OCI-LY7 (cell line): ENCODE measurements at regions not wholly inside any gene's neighbourhood (a gene's known extent, or its start where the extent isn't known, plus 50 kb on each side); places are given as distances from the start of the nearest gene placed in this dataset.

ENCODE experiments used
- BruUV-seq: library from RNA; stranded (reverse); fragments of 400-500 nt; replicated peaks from 2 replicates; lab custom pipeline; 2021; lab: Mats Ljungman, UMichigan
- CTCF ChIA-PET: fragments of 300-600 bp; sonication (Branson Sonifier 250); formaldehyde crosslinking; loops from one replicate; lab custom pipeline; 2022; ENCODE audit warnings: antibody characterized with exemption; ENCODE audit not compliant: unreplicated experiment; lab: Charles Lee
- POLR2A ChIA-PET: fragments of 300-600 bp; sonication (Branson Sonifier 250); formaldehyde crosslinking; loops from one replicate; lab custom pipeline; 2022; ENCODE audit warnings: antibody characterized with exemption; lab: Charles Lee
- DNase-seq: peaks from one replicate; pipeline ENCODE4 v3.0.0-alpha.2; 2015; ENCODE audit warnings: low spot score
- H2AFZ ChIP-seq: fragments of 200-600 bp; sonication (generic), shearing (Covaris generic); 2 replicates; pipeline ENCODE4 v1.6.1; 2014; ENCODE audit warnings: mild to moderate bottlenecking, antibody characterized with exemption, low read length, moderate library complexity
- H3K27ac ChIP-seq: fragments of 200-600 bp; sonication (generic); 2 replicates; pipeline ENCODE4 v1.5.1; 2014; ENCODE audit warnings: mixed run types, low read depth, mild to moderate bottlenecking, moderate library complexity, low read length, inconsistent platforms; ENCODE audit not compliant: poor library complexity, severe bottlenecking
- H3K36me3 ChIP-seq: fragments of 200-600 bp; sonication (generic); 2 replicates; pipeline ENCODE4 v1.6.1; 2014; ENCODE audit warnings: mild to moderate bottlenecking, antibody characterized with exemption, low read length, moderate library complexity, mixed read lengths; ENCODE audit not compliant: insufficient read depth
- H3K4me1 ChIP-seq: fragments of 200-600 bp; sonication (generic); 2 replicates; pipeline ENCODE4 v1.5.1; 2014; ENCODE audit warnings: mild to moderate bottlenecking, low read length; ENCODE audit not compliant: insufficient read depth, poor library complexity, severe bottlenecking
- H3K4me2 ChIP-seq: fragments of 200-600 bp; sonication (generic); 2 replicates; pipeline ENCODE4 v1.6.1; 2014; ENCODE audit warnings: mild to moderate bottlenecking, low read length
- H3K4me3 ChIP-seq: fragments of 200-600 bp; sonication (generic); 2 replicates; pipeline ENCODE4 v1.5.1; 2014; ENCODE audit warnings: mild to moderate bottlenecking, low read depth, low read length; ENCODE audit not compliant: poor library complexity, severe bottlenecking
- H3K79me2 ChIP-seq: fragments of 200-600 bp; sonication (generic); 2 replicates; pipeline ENCODE4 v1.6.1; 2016; ENCODE audit warnings: low read depth, mild to moderate bottlenecking, low read length, moderate library complexity, mixed read lengths; ENCODE audit not compliant: insufficient read depth
- H3K9me2 ChIP-seq: fragments of 200-600 bp; sonication (generic); 2 replicates; pipeline ENCODE4 v1.6.1; 2016; ENCODE audit warnings: mild to moderate bottlenecking, low read length, mixed read lengths; ENCODE audit not compliant: insufficient read depth
- H3K9me3 ChIP-seq: fragments of 200-600 bp; sonication (generic); 2 replicates; pipeline ENCODE4 v1.6.1; 2014; ENCODE audit warnings: mild to moderate bottlenecking, mixed run types, low read length, mixed read lengths
- H4K20me1 ChIP-seq: fragments of 200-600 bp; sonication (generic); 2 replicates; pipeline ENCODE4 v1.6.1; 2014; ENCODE audit warnings: mild to moderate bottlenecking, antibody characterized with exemption, low read length, moderate library complexity, mixed read lengths; ENCODE audit not compliant: insufficient read depth
- CTCF ChIP-seq: fragments of 200-600 bp; sonication (generic); conservative IDR thresholded peaks from 2 replicates; pipeline ENCODE4 v1.5.1; 2014; ENCODE audit warnings: mild to moderate bottlenecking, antibody characterized with exemption, low read length, moderate library complexity, mixed read lengths
- EZH2phosphoT487 ChIP-seq: fragments of 200-600 bp; sonication (generic); IDR thresholded peaks from 2 replicates; pipeline ENCODE4 v1.6.1; 2018; ENCODE audit warnings: low read depth, borderline replicate concordance, mild to moderate bottlenecking, mixed run types, antibody characterized with exemption, low read length, moderate library complexity, mixed read lengths
- intact Hi-C: fragments of 100-400 bp; cut with micrococcal nuclease; formaldehyde crosslinking; loops from one replicate; pipeline ENCODE4 v1.10.0; 2022; ENCODE audit not compliant: unreplicated experiment

DNA sequence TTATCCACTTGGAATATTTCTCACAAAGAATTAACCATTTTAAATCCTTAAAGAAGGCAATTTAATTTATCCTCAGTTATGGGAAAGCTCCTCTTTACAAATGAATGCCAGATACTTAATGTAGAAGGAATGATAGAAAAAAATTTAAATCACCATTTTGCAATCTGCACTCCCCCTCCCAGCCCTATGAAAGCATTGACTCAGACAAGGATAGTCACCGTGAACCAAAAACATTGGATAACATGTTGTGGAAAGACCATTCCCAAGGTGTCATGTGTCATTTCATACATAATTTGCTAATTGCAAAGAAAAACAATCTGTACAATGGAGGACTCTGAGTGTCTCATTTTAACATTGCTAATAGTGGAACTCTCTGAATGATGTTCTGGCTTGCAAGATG is 421.0 kb downstream of the TXNL1 start:
- no peak overlapping the region for H2AFZ ChIP-seq
- no peaks in the 10 kb centered on the region for H3K36me3 ChIP-seq
- H3K79me2 ChIP-seq: no peaks in the 10 kb centered on the region
- no peak overlapping the region for H3K4me3 ChIP-seq
- no peak overlapping the region for H3K27ac ChIP-seq
- BruUV-seq: no TSS peak
- DNase-seq: no peak
- no peaks in the 10 kb centered on the region for H3K4me1 ChIP-seq
- TF ChIP-seq CTCF: no peak
- TF ChIP-seq EZH2phosphoT487: no peak
- intact Hi-C loops: no loop called here
- no peaks in the 10 kb centered on the region for H3K9me2 ChIP-seq
- H3K9me3 ChIP-seq: no peaks in the 10 kb centered on the region
- ChIA-PET POLR2A (no interaction called here), CTCF (no interaction called here)
- no peaks in the 10 kb centered on the region for H4K20me1 ChIP-seq
- no peak overlapping the region for H3K4me2 ChIP-seq

GRCh38 chr18:56214706-56215105 is 423.7 kb downstream of the TXNL1 start:
- Histone ChIP-seq H3K79me2 (no peaks in the 10 kb centered on the region), H2AFZ (no peak overlapping the region), H3K9me2 (no peaks in the 10 kb centered on the region), H4K20me1 (no peaks in the 10 kb centered on the region), H3K4me3 (no peak overlapping the region), H3K4me1 (no peaks in the 10 kb centered on the region), H3K27ac (no peak overlapping the region), H3K9me3 (no peaks in the 10 kb centered on the region), H3K4me2 (no peak overlapping the region), H3K36me3 (no peaks in the 10 kb centered on the region)
- BruUV-seq: no TSS peak
- DNase-seq: no peak
- POLR2A ChIA-PET: no interaction called here
- intact Hi-C loops: no loop called here
- TF ChIP-seq EZH2phosphoT487: no peak
- TF ChIP-seq CTCF: no peak
- CTCF ChIA-PET: no interaction called here

GRCh38 chr18:56210520-56210919 is 427.9 kb downstream of the TXNL1 start:
- Histone ChIP-seq H2AFZ (no peak overlapping the region), H3K79me2 (no peaks in the 10 kb centered on the region), H3K4me2 (no peak overlapping the region), H3K36me3 (no peaks in the 10 kb centered on the region), H3K9me2 (no peaks in the 10 kb centered on the region), H3K4me1 (no peaks in the 10 kb centered on the region), H3K4me3 (no peak overlapping the region), H4K20me1 (no peaks in the 10 kb centered on the region), H3K27ac (no peak overlapping the region), H3K9me3 (no peaks in the 10 kb centered on the region)
- CTCF ChIA-PET: no interaction called here
- no TSS peak for BruUV-seq
- intact Hi-C loops: no loop called here
- DNase-seq: no peak
- TF ChIP-seq CTCF (no peak), EZH2phosphoT487 (no peak)
- POLR2A ChIA-PET: no interaction called here
